ENCODE measurements at regions not wholly inside any gene's neighbourhood (a gene's known extent, or its start where the extent isn't known, plus 50 kb on each side); places are given as distances from the start of the nearest gene placed in this dataset.

DNA sequence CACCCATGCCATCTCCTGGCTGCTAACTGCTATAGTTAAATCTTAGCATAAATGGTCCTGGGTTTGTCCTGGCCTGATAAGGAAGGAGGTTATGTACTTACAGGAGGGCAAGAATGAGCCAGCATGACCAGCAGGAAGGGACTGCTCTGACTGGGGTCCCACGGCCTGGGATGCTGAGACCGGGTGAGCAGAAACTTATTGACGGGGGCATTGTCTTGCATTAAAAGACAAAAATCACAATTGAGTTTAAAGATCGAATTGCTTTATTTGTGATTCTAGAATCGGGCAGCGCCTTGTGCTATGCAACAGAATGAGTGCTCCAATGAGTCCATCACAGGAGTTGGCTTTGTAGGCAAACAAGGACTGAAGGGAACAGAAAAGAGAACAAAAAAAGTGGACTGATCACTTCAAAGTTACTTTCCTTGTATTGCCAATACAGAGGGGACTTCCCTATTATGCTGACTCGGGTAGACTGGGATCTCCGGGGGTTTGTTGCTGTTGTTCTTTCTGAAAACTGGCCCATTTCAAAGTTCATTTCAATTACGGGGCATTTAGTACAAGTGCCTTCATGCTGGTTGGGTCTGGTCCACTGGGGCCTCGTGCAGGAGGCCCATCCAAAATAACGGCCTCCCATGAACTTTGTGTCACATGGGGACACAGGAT is 87.1 kb upstream of the SLC66A3 start:
- Histone ChIP-seq H3K4me3 (ENCODE audit: low read length) (no peak overlapping the region), H3K9me3 (ENCODE audit: control insufficient read depth, low read length) (no peaks in the 10 kb centered on the region), H3K9ac (ENCODE audit: low read length) (no peak overlapping the region), H3K27me3 (replicated peaks; ENCODE audit: control insufficient read depth, insufficient read depth, low read length) (peaks cover 46% of the 10 kb centered on the region), H3K36me3 (ENCODE audit: control insufficient read depth, insufficient read depth, low read length, severe bottlenecking) (no peaks in the 10 kb centered on the region), H3K4me1 (ENCODE audit: control insufficient read depth, insufficient read depth, low read length) (peaks cover 5% of the 10 kb centered on the region)
- DNase-seq (ENCODE audit: low read depth): no peak

DNA sequence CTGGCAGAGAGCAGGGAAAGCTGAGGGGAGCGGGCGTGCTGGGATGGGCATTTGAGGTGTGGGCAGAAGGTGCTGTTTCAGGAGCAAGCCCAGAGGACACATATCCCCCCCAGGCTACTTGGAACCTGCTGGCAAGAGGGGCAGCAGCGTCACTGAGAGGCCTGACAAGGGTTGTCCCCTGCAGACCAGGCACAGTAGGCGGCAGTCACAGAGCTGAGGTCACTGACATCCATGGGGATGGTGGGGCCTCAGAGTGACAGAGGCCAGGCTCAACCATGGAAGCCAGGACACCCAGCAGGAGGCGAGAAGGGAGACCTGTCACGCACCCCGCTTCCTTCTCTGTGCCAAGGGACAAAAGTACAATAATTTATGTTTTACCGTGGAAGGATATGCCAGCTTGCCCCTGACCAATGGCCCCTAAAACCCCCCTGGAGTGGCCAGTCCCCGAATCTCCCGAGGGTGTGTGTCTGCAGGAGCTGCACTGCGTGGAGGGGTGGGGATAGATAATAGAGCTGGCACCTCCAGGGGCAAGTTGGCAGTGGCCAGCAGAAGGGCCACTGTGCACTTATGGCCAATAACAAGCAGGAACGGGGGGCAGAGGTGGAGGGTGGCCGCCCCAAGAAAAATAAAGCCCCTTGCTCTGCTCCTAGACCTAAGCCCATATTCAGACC is 86.3 kb upstream of the SLC66A3 start:
- no peak for DNase-seq (ENCODE audit: low read depth)
- Histone ChIP-seq H3K4me3 (ENCODE audit: low read length) (no peak overlapping the region), H3K4me1 (ENCODE audit: control insufficient read depth, insufficient read depth, low read length) (peaks cover 10% of the 10 kb centered on the region), H3K9ac (ENCODE audit: low read length) (no peak overlapping the region), H3K9me3 (ENCODE audit: control insufficient read depth, low read length) (no peaks in the 10 kb centered on the region), H3K36me3 (ENCODE audit: control insufficient read depth, insufficient read depth, low read length, severe bottlenecking) (no peaks in the 10 kb centered on the region), H3K27me3 (replicated peaks; ENCODE audit: control insufficient read depth, insufficient read depth, low read length) (peaks cover 46% of the 10 kb centered on the region)

DNA sequence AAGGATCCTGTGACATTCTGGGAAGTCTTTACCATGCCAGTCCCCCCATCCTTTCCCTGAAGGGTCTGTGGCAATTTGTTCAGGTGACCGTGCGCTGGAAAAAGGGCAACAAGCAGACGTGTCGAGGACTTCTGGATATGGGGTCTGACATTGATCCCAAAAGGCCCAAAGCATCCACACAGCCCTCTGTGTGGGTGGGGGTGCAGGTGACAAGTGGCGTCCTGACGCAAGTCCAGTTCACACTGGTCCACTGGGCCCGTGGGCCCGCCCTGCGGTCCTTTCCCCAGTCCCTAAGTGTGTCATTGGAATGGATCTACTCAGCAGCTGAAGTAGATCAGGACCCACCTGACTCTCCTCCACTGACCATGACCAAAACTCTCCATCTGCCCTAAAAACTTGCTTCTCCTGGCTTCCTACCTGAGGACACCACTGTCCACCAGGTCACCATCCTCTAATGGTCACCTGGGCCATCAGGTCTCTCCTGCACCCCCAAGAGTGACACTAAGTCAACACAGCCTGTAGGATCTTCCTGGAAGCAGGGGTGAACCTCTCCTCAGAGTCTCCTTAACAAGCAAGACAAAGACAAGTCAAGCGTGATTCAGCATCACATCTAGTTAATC is 85.6 kb upstream of the SLC66A3 start:
- peaks cover 42% of the 10 kb centered on the region for H3K27me3 ChIP-seq (replicated peaks; ENCODE audit: control insufficient read depth, insufficient read depth, low read length)
- H3K36me3 ChIP-seq (ENCODE audit: control insufficient read depth, insufficient read depth, low read length, severe bottlenecking): no peaks in the 10 kb centered on the region
- H3K4me1 ChIP-seq (ENCODE audit: control insufficient read depth, insufficient read depth, low read length): peaks cover 10% of the 10 kb centered on the region
- no peak overlapping the region for H3K4me3 ChIP-seq (ENCODE audit: low read length)
- no peak overlapping the region for H3K9ac ChIP-seq (ENCODE audit: low read length)
- no peak for DNase-seq (ENCODE audit: low read depth)
- H3K9me3 ChIP-seq (ENCODE audit: control insufficient read depth, low read length): no peaks in the 10 kb centered on the region

DNA sequence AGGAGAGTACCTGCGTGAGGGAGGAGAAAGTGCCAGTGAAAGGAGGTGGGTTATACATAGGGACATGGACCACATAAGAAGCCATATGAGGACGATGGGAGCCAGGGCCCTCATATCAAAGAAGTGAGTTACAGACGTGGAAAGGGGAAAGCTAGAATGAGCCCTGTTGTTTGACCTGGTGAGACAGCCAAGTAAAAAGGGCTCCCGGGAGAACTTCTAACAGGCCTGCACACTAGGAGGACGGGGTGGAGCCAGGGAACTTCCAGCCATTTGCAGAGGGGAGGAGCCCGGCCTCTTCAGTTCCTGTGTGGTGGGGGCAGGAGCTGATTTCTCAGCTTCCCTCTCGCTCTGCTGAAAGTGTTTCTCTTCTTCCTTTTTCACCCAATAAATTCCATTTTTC is 84.1 kb upstream of the SLC66A3 start:
- Histone ChIP-seq H3K9ac (ENCODE audit: low read length) (no peak overlapping the region), H3K27me3 (replicated peaks; ENCODE audit: control insufficient read depth, insufficient read depth, low read length) (peaks cover 30% of the 10 kb centered on the region), H3K36me3 (ENCODE audit: control insufficient read depth, insufficient read depth, low read length, severe bottlenecking) (no peaks in the 10 kb centered on the region), H3K4me3 (ENCODE audit: low read length) (no peak overlapping the region), H3K9me3 (ENCODE audit: control insufficient read depth, low read length) (no peaks in the 10 kb centered on the region), H3K4me1 (ENCODE audit: control insufficient read depth, insufficient read depth, low read length) (peaks cover 10% of the 10 kb centered on the region)
- no peak for DNase-seq (ENCODE audit: low read depth)

DNA sequence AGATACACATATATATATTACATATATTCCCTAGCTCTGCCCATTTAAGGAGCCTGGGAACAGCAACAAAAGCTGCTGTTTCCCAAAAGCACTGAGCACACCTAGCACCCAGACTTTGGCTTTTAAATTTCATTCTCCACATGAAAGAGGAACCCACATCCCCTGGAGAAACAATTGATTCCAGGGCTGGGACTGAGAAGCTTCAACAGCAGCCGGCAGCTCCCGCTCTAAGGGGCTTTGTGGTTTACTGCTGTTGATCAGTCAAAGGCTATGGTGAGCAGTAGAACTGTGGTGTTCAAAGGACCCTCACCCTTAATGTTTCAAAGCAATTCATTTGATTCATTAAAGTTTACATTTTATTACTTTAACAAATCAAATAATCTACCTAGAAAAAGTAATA is 83.3 kb upstream of the SLC66A3 start:
- H3K9me3 ChIP-seq (ENCODE audit: control insufficient read depth, low read length): no peaks in the 10 kb centered on the region
- no peaks in the 10 kb centered on the region for H3K36me3 ChIP-seq (ENCODE audit: control insufficient read depth, insufficient read depth, low read length, severe bottlenecking)
- no peak for DNase-seq (ENCODE audit: low read depth)

DNA sequence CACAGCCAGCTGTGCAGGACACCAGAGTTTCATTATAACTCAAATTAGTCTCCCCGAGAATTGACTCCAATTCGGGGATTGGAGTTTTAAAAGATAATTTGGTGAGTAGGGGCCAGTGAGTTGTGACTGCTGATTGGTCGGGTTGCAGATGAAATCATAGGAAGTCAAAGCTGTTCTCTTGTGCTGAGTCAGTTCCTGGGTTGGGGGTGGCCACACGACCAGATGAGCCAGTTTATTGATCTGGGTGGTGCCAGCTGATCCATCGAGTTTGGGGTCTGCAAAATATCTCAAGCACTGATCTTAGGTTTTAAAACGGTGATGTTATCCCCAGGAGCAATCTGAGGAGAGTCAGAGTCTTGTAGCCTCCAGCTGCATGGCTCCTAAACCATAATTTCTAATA is 82.7 kb upstream of the SLC66A3 start:
- no peak for DNase-seq (ENCODE audit: low read depth)
- H3K4me1 ChIP-seq (ENCODE audit: control insufficient read depth, insufficient read depth, low read length): peaks cover 10% of the 10 kb centered on the region
- no peaks in the 10 kb centered on the region for H3K9me3 ChIP-seq (ENCODE audit: control insufficient read depth, low read length)
- no peak overlapping the region for H3K9ac ChIP-seq (ENCODE audit: low read length)
- H3K4me3 ChIP-seq (ENCODE audit: low read length): no peak overlapping the region
- H3K36me3 ChIP-seq (ENCODE audit: control insufficient read depth, insufficient read depth, low read length, severe bottlenecking): no peaks in the 10 kb centered on the region
- peaks cover 22% of the 10 kb centered on the region for H3K27me3 ChIP-seq (replicated peaks; ENCODE audit: control insufficient read depth, insufficient read depth, low read length)

More for the DNA sequence above, 83.3 kb upstream of the SLC66A3 start:
- no peak overlapping the region for H3K4me3 ChIP-seq (ENCODE audit: low read length)
- peaks cover 10% of the 10 kb centered on the region for H3K4me1 ChIP-seq (ENCODE audit: control insufficient read depth, insufficient read depth, low read length)
- H3K9ac ChIP-seq (ENCODE audit: low read length): no peak overlapping the region
- peaks cover 28% of the 10 kb centered on the region for H3K27me3 ChIP-seq (replicated peaks; ENCODE audit: control insufficient read depth, insufficient read depth, low read length)

DNA sequence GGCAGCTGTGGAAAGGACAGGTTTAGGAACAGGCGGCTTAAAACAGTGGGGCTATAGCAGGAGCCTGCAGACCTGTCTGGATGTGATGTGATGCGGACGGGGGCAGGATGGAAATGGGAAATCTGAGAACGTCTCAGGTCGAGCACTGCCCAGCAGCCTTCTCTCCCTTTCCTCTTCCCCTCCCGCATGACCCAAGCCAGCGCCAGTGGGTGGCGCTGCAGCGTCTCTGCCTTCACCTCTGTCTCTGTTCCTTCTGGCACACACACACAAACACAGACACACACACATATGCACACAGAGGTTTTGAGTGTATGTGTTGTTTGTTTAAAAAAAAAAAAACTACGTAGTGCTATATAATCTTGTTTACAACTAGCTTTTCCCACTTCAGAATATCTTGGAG is 82.0 kb upstream of the SLC66A3 start:
- DNase-seq (ENCODE audit: low read depth): no peak
- H3K9ac ChIP-seq (ENCODE audit: low read length): no peak overlapping the region
- H3K9me3 ChIP-seq (ENCODE audit: control insufficient read depth, low read length): no peaks in the 10 kb centered on the region
- H3K4me3 ChIP-seq (ENCODE audit: low read length): no peak overlapping the region
- peaks cover 19% of the 10 kb centered on the region for H3K27me3 ChIP-seq (replicated peaks; ENCODE audit: control insufficient read depth, insufficient read depth, low read length)
- H3K36me3 ChIP-seq (ENCODE audit: control insufficient read depth, insufficient read depth, low read length, severe bottlenecking): no peaks in the 10 kb centered on the region
- peaks cover 10% of the 10 kb centered on the region for H3K4me1 ChIP-seq (ENCODE audit: control insufficient read depth, insufficient read depth, low read length)

DNA sequence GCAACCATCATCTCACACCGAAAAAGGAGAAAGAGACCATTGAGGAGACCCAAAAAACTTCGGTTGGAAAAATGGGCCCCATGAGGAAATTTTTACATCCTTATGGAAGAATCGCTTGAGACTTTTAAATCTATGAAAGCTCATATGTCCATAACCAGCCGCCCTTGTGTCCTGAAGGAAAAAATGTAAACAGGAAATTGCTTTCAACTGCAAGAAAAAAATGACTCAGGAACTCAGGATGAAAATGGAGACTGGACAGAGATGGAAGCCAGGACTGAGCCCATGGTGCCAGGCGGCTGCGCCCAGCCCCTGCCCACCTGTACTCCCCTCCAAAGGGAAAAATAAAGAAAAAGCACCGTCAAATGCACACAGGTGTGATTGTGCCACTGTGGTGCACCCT is 81.5 kb upstream of the SLC66A3 start:
- no peak overlapping the region for H3K4me3 ChIP-seq (ENCODE audit: low read length)
- peak; percentile 42 for DNase-seq (ENCODE audit: low read depth)

DNA sequence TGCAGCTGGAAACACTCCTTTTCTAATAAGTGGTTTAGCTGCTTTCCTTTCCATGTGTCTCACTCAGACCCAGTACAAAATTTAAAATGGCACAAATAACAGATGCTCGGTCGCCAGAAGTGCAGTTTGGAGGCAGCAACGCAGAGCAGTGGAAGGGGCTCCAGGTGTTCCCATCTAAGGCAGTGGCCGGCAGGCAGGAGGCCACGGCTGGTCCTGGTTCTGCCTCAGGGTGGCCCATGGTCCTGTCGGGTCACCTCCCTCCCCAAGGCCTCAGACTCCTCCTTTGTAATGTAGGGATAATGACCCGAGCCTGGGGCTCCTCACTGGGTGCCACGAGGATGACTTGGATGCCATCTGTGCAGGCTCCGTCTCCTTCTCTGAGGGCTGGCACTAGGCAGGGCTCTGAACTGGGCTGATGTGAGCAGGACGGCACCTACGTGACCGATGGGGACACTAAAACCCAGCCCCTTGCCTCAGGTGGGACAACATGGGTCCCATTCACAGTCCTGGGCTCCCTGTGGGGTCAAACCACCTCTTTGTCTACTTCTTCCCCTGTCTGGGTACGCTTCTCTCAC is 80.9 kb upstream of the SLC66A3 start:
- Histone ChIP-seq H3K9ac (ENCODE audit: low read length) (no peak overlapping the region), H3K36me3 (ENCODE audit: control insufficient read depth, insufficient read depth, low read length, severe bottlenecking) (no peaks in the 10 kb centered on the region), H3K9me3 (ENCODE audit: control insufficient read depth, low read length) (no peaks in the 10 kb centered on the region), H3K4me1 (ENCODE audit: control insufficient read depth, insufficient read depth, low read length) (peaks cover 10% of the 10 kb centered on the region), H3K4me3 (ENCODE audit: low read length) (no peak overlapping the region), H3K27me3 (replicated peaks; ENCODE audit: control insufficient read depth, insufficient read depth, low read length) (peaks cover 11% of the 10 kb centered on the region)
- no peak for DNase-seq (ENCODE audit: low read depth)

More for the DNA sequence above, 81.5 kb upstream of the SLC66A3 start:
- Histone ChIP-seq H3K4me1 (ENCODE audit: control insufficient read depth, insufficient read depth, low read length) (peaks cover 10% of the 10 kb centered on the region), H3K36me3 (ENCODE audit: control insufficient read depth, insufficient read depth, low read length, severe bottlenecking) (no peaks in the 10 kb centered on the region), H3K9ac (ENCODE audit: low read length) (no peak overlapping the region), H3K27me3 (replicated peaks; ENCODE audit: control insufficient read depth, insufficient read depth, low read length) (peaks cover 15% of the 10 kb centered on the region), H3K9me3 (ENCODE audit: control insufficient read depth, low read length) (no peaks in the 10 kb centered on the region)

DNA sequence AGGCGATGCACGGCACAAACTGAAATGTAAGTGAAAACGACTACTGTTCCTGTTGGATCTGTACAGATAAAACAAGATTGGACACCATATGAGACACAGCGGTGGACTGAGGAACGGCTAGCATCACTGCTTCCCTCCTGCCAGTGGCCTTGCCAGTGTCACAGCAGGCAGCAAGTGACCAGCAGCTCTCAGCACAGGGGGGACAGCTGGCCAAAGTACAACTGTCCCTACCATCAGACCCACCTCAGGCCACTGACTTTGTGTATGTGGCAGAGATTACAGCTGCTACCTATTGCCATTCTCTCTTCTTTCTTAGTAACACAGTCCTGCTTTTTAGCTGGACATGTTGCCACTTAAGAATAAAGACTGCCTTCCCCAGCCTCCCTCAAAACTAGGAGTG is 80.0 kb upstream of the SLC66A3 start:
- Histone ChIP-seq H3K4me1 (ENCODE audit: control insufficient read depth, insufficient read depth, low read length) (peaks cover 8% of the 10 kb centered on the region), H3K9ac (ENCODE audit: low read length) (no peak overlapping the region), H3K9me3 (ENCODE audit: control insufficient read depth, low read length) (no peaks in the 10 kb centered on the region), H3K4me3 (ENCODE audit: low read length) (no peak overlapping the region), H3K27me3 (replicated peaks; ENCODE audit: control insufficient read depth, insufficient read depth, low read length) (peaks cover 11% of the 10 kb centered on the region), H3K36me3 (ENCODE audit: control insufficient read depth, insufficient read depth, low read length, severe bottlenecking) (no peaks in the 10 kb centered on the region)
- DNase-seq (ENCODE audit: low read depth): no peak

DNA sequence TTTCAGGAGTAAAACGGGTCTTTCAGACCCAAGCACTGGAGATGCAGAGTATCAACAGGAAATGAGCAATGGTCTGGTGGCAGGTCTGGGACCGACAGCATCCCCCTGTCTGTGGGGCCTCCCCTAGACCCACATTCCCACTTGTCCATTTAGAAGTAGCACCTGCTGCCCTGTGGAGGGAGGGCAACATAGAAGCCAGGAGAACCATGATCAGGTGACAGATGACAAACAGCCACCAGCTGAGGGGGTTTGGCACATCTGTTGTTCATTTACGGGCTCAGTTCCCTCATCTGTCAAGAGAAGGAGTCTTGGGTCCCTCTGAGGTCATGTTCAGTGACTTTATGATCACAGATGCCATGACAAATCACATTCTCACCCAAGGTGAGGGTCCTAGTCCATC is 77.9 kb upstream of the SLC66A3 start:
- Histone ChIP-seq H3K4me3 (ENCODE audit: low read length) (no peak overlapping the region), H3K36me3 (ENCODE audit: control insufficient read depth, insufficient read depth, low read length, severe bottlenecking) (no peaks in the 10 kb centered on the region), H3K9me3 (ENCODE audit: control insufficient read depth, low read length) (no peaks in the 10 kb centered on the region), H3K9ac (ENCODE audit: low read length) (no peak overlapping the region), H3K27me3 (replicated peaks; ENCODE audit: control insufficient read depth, insufficient read depth, low read length) (peaks cover 12% of the 10 kb centered on the region), H3K4me1 (ENCODE audit: control insufficient read depth, insufficient read depth, low read length) (peaks cover 11% of the 10 kb centered on the region)
- no peak for DNase-seq (ENCODE audit: low read depth)

All from adipocyte (in vitro differentiated cells).